Transverse colon (tissue), 4 donors: ENCODE measurements at regions not wholly inside any gene's neighbourhood (a gene's known extent, or its start where the extent isn't known, plus 50 kb on each side); places are given as distances from the start of the nearest gene placed in this dataset.

Experiments used
- EP300 ChIP-seq: sonication (generic); formaldehyde crosslinking; IDR thresholded peaks from one replicate; pipeline ENCODE4 v1.6.1; 2017; ENCODE audit warnings: antibody characterized with exemption, low read depth
- POLR2A ChIP-seq: fragments of 450-650 bp; IDR thresholded peaks from one replicate; pipeline ENCODE4 v1.6.1; 2016; ENCODE audit warnings: antibody characterized with exemption, mild to moderate bottlenecking, moderate library complexity
- POLR2AphosphoS5 ChIP-seq, 3 donors: sonication (generic); formaldehyde crosslinking; IDR thresholded peaks; one replicate each; pipeline ENCODE4 v1.6.1; 2016; ENCODE audit warnings: antibody characterized with exemption in 3 of 3
- TF ChIP-seq, protein P1 (sequence below), 5 experiments: fragments of 200-600 bp in 3 of 5; fragments of 450-650 bp in 2 of 5; sonication (generic) in 3 of 5; IDR thresholded peaks; 1 replicate in 2 of 5; 2 replicates in 3 of 5; pipeline ENCODE4 v1.5.1; 2016 to 2017; ENCODE audit warnings: antibody characterized with exemption in 5 of 5, inconsistent platforms in 3 of 5, mild to moderate bottlenecking in 2 of 5, moderate library complexity in 1 of 5

DNA sequence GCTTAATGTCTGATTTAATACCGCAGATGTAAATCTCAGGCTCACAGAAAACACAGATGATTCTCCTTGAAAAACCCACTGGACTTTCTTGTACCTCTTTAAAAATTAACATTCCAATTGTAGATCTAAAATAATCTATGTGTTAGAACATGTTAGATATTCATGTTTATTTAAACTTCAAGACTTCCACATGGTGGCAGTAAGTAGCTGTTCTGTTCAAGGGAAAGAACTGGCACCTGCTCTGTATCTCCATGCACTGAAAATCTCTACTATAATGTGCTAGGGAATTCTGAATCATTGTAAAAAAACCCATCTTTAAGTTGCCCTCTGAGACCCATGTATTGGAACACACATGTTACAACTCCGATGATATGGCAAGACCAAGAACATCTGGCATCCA, 366.9 kb downstream of the DMRTA1 start:
- TF ChIP-seq, protein P1, sequence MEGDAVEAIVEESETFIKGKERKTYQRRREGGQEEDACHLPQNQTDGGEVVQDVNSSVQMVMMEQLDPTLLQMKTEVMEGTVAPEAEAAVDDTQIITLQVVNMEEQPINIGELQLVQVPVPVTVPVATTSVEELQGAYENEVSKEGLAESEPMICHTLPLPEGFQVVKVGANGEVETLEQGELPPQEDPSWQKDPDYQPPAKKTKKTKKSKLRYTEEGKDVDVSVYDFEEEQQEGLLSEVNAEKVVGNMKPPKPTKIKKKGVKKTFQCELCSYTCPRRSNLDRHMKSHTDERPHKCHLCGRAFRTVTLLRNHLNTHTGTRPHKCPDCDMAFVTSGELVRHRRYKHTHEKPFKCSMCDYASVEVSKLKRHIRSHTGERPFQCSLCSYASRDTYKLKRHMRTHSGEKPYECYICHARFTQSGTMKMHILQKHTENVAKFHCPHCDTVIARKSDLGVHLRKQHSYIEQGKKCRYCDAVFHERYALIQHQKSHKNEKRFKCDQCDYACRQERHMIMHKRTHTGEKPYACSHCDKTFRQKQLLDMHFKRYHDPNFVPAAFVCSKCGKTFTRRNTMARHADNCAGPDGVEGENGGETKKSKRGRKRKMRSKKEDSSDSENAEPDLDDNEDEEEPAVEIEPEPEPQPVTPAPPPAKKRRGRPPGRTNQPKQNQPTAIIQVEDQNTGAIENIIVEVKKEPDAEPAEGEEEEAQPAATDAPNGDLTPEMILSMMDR (IDR thresholded peaks at IDR 0.05): peak in 2 of 5 experiments; percentile 28 to 34
- TF ChIP-seq EP300 (no peak), POLR2A (no peak), POLR2AphosphoS5 (IDR thresholded peaks at IDR 0.05) (no peak)
